A172 (cell line): ENCODE measurements at regions not wholly inside any gene's neighbourhood (a gene's known extent, or its start where the extent isn't known, plus 50 kb on each side); places are given as distances from the start of the nearest gene placed in this dataset.

Experiments used
- DNase-seq: peaks from one replicate; pipeline ENCODE4 v3.0.0-alpha.2; 2015; ENCODE audit warnings: low spot score

- no peak for DNase-seq
Measured at GRCh38 chr1:30294508-30294907, 428.9 kb downstream of the MATN1 start.

GRCh38 chr1:30292451-30292850, 430.9 kb downstream of the MATN1 start:
- DNase-seq = no peak

GRCh38 chr1:30291526-30291925, 431.9 kb downstream of the MATN1 start:
- no peak for DNase-seq

- no peak for DNase-seq
Measured at GRCh38 chr1:30290581-30290980, 432.8 kb downstream of the MATN1 start.

GRCh38 chr1:30287976-30288375, 435.4 kb downstream of the MATN1 start:
- DNase-seq = no peak

GRCh38 chr1:30286988-30287839, 436.2 kb downstream of the MATN1 start:
- no peak for DNase-seq

- DNase-seq = no peak
Measured at GRCh38 chr1:30286241-30286987, 437.0 kb downstream of the MATN1 start.

GRCh38 chr1:30285501-30285932, 437.9 kb downstream of the MATN1 start:
- DNase-seq = no peak

GRCh38 chr1:30284728-30285475, 438.5 kb downstream of the MATN1 start:
- DNase-seq = no peak

- no peak for DNase-seq
Measured at GRCh38 chr1:30284226-30284625, 439.2 kb downstream of the MATN1 start.

- no peak for DNase-seq
Measured at GRCh38 chr1:30283199-30283962, 440.0 kb downstream of the MATN1 start.

- no peak for DNase-seq
Measured at GRCh38 chr1:30280572-30280971, 442.8 kb downstream of the MATN1 start.

- no peak for DNase-seq
Measured at GRCh38 chr1:30277911-30278310, 445.5 kb downstream of the MATN1 start.

GRCh38 chr1:30277415-30277814, 446.0 kb downstream of the MATN1 start:
- no peak for DNase-seq

- DNase-seq = no peak
Measured at GRCh38 chr1:30275926-30276764, 447.2 kb downstream of the MATN1 start.

GRCh38 chr1:30274976-30275621, 448.3 kb downstream of the MATN1 start:
- DNase-seq = no peak

- DNase-seq = no peak
Measured at GRCh38 chr1:30274173-30274970, 449.0 kb downstream of the MATN1 start.

GRCh38 chr1:30273456-30273855, 449.9 kb downstream of the MATN1 start:
- no peak for DNase-seq

GRCh38 chr1:30273021-30273325, 450.4 kb downstream of the MATN1 start:
- DNase-seq = no peak
